ENCODE measurements at regions not wholly inside any gene's neighbourhood (a gene's known extent, or its start where the extent isn't known, plus 50 kb on each side); places are given as distances from the start of the nearest gene placed in this dataset.

DNA sequence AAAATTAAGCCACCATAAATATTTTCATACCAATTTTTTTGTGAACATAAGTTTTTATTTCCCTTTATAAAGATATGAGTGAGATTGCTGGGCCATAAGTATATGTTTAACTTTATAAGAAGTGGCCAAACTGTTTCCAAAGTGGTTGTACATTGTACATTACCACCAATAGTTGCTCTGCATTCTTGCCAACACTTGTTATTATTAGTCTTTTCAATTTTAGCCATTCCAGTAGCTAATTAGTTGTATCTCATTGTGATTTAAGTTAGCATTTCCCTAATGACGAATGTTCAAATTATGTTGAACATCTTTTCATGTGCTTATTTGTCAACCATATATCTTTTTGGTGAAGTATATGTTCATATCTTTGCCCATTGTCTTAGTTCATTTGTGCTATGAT, 64.0 kb upstream of the DNAH14 start:
- Histone ChIP-seq H3K9me3 (ENCODE audit: low read depth) (no peaks in the 10 kb centered on the region), H3K4me1 (ENCODE audit: low read depth) (no peaks in the 10 kb centered on the region), H3K27ac (no peak overlapping the region), H3K4me3 (no peak overlapping the region), H3K36me3 (no peaks in the 10 kb centered on the region), H3K27me3 (no peaks in the 10 kb centered on the region)
- no peak for DNase-seq (ENCODE audit: low read depth in 1 of 2, low spot score in 1 of 2)
- TF ChIP-seq, protein P1, sequence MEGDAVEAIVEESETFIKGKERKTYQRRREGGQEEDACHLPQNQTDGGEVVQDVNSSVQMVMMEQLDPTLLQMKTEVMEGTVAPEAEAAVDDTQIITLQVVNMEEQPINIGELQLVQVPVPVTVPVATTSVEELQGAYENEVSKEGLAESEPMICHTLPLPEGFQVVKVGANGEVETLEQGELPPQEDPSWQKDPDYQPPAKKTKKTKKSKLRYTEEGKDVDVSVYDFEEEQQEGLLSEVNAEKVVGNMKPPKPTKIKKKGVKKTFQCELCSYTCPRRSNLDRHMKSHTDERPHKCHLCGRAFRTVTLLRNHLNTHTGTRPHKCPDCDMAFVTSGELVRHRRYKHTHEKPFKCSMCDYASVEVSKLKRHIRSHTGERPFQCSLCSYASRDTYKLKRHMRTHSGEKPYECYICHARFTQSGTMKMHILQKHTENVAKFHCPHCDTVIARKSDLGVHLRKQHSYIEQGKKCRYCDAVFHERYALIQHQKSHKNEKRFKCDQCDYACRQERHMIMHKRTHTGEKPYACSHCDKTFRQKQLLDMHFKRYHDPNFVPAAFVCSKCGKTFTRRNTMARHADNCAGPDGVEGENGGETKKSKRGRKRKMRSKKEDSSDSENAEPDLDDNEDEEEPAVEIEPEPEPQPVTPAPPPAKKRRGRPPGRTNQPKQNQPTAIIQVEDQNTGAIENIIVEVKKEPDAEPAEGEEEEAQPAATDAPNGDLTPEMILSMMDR (IDR thresholded peaks at IDR 0.05; ENCODE audit: low read depth, low read length): no peak

DNA sequence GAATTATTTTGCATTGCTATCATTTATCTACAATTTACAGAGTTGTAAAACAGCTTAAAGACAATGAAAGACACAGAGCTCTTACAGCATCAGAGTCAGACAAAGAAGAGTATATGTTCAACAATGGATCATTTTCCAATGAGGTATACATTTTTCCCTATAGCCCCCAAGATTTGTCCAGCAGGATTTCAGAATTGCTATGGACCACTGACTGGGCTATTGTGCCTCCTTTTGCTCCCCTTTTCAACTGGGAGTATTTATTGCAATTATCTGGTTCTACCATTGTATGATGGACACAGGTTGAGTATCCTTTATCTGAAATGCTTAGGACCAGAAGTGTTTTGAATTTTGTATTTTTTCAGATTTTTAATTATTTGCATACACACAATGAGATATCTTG, 62.5 kb upstream of the DNAH14 start:
- H3K4me1 ChIP-seq (ENCODE audit: low read depth): no peaks in the 10 kb centered on the region
- DNase-seq (ENCODE audit: low read depth in 1 of 2, low spot score in 1 of 2): no peak
- H3K9me3 ChIP-seq (ENCODE audit: low read depth): no peaks in the 10 kb centered on the region
- H3K27ac ChIP-seq: no peak overlapping the region
- H3K27me3 ChIP-seq: no peaks in the 10 kb centered on the region
- H3K4me3 ChIP-seq: no peak overlapping the region
- TF ChIP-seq, protein P1 (IDR thresholded peaks at IDR 0.05; ENCODE audit: low read depth, low read length): no peak
- no peaks in the 10 kb centered on the region for H3K36me3 ChIP-seq

DNA sequence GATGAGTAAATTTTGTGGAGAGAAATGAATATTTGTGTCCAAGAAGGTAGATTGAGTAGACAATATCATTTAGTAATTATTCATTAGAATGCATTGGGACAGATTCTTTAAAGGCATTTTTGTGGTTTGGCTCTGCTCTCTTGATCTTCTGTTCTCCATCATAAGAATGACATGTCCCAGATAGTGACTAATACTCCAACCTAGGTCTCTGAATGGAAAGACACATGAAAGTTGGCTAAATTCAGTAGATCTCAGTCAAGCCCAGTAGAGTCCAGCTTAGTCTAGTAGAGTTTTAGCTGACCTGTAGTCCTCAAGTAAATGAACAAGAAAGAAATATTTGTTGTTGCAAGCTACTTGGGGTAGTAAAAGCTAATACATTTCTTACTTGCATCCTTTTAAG, 61.8 kb upstream of the DNAH14 start:
- Histone ChIP-seq H3K36me3 (no peaks in the 10 kb centered on the region), H3K4me3 (no peak overlapping the region), H3K9me3 (ENCODE audit: low read depth) (no peaks in the 10 kb centered on the region), H3K27ac (no peak overlapping the region), H3K4me1 (ENCODE audit: low read depth) (no peaks in the 10 kb centered on the region), H3K27me3 (no peaks in the 10 kb centered on the region)
- peak in 1 of 2 donors; percentile 22 for DNase-seq (ENCODE audit: low read depth in 1 of 2, low spot score in 1 of 2)
- TF ChIP-seq, protein P1 (IDR thresholded peaks at IDR 0.05; ENCODE audit: low read depth, low read length): no peak

DNA sequence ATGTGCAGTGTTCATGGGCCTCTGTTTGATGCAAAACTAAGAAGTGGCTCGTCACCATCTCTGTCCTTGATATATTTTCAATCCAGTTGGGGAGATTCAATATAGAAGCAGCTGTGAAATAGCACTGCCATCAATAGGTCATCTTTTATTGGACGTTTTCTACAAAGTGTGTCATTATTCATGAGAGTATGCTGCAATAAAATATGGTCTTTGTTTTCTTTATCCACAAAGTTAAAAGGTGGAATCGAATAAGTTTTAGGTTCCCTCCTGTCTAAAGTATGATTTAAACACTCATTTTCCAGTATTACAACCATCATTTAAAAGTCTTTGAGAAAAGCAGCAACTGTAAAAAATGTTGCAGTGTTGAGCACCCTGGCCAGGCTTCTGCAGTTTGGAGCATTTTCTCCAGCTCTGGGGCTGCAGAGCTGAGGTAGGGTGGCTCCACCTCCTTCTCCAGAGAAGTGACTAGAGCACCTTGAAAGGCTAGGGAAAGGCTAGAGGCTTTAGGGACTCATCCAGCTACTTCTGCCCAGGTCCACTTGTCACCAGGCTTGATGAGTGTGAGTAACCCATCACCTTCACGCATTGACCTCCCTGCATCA, 56.5 kb upstream of the DNAH14 start:
- no peak for DNase-seq (ENCODE audit: low read depth in 1 of 2, low spot score in 1 of 2)
- H3K27me3 ChIP-seq: no peaks in the 10 kb centered on the region
- H3K9me3 ChIP-seq (ENCODE audit: low read depth): no peaks in the 10 kb centered on the region
- no peak overlapping the region for H3K4me3 ChIP-seq
- H3K36me3 ChIP-seq: no peaks in the 10 kb centered on the region
- no peak overlapping the region for H3K27ac ChIP-seq
- H3K4me1 ChIP-seq (ENCODE audit: low read depth): no peaks in the 10 kb centered on the region
- TF ChIP-seq, protein P1 (IDR thresholded peaks at IDR 0.05; ENCODE audit: low read depth, low read length): no peak

DNA sequence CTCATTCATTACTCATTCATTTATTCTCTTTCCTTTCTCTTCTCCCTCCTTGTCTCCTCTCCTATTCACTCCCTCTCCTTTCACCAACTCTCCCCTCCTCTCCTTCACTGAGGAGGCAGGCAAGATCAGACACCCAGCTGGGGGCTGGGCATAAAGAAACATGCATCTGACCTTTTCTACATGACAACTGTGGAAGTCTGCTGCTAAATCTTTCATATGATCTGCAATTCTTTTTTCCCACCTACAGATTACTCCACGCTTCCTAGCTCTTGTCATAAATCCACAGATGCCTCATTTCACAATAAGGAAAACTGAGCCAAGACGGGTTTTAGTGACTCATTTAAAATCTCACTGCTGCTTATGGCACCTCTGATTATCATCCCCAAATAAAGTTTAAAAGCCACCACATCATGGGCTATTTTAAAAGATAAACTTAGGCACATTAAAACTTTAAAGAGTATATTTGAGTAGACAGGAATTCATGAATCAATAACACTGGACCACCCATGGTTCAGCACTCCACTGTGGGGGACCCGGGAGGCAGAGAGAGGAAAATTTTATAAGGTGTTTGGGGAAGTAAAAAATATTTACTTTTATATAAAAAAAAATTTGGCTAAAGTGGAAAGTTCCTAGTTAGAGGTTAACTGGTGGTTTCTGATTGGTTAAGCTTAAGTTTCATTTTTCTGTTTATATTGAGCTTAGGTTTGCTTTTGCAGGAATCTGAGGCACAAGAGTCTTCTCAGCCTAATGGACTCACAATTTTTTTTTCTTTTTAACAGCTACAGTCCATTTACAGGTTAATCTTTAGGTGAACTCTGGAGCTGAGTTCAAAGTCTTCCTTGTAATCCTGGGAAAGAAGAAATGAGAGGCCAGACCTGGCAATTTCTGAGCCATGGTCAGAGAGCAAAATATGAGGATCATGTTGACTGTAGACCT, 55.8 kb upstream of the DNAH14 start:
- Histone ChIP-seq H3K4me1 (ENCODE audit: low read depth) (no peaks in the 10 kb centered on the region), H3K36me3 (no peaks in the 10 kb centered on the region), H3K4me3 (no peak overlapping the region), H3K27ac (no peak overlapping the region), H3K27me3 (no peaks in the 10 kb centered on the region), H3K9me3 (ENCODE audit: low read depth) (no peaks in the 10 kb centered on the region)
- DNase-seq (ENCODE audit: low read depth in 1 of 2, low spot score in 1 of 2): peak in 1 of 2 donors; percentile 76
- TF ChIP-seq, protein P1 (IDR thresholded peaks at IDR 0.05; ENCODE audit: low read depth, low read length): no peak

All from cardiac muscle cell (in vitro differentiated cells and primary cell).